GM19397 (cell line): ENCODE measurements at regions not wholly inside any gene's neighbourhood (a gene's known extent, or its start where the extent isn't known, plus 50 kb on each side); places are given as distances from the start of the nearest gene placed in this dataset.
"Not testable (repeated sequence)": the region's sequence is repeated elsewhere in the genome, so short reads cannot be mapped to it uniquely, and the experiment has no call there.

Source experiments
- ATAC-seq: cut with Tn5 transposase; IDR thresholded peaks from one replicate; pipeline ENCODE4 v1.9.1; 2021; ENCODE audit warnings: mild to moderate bottlenecking, moderate library complexity; ENCODE audit not compliant: unreplicated experiment

DNA sequence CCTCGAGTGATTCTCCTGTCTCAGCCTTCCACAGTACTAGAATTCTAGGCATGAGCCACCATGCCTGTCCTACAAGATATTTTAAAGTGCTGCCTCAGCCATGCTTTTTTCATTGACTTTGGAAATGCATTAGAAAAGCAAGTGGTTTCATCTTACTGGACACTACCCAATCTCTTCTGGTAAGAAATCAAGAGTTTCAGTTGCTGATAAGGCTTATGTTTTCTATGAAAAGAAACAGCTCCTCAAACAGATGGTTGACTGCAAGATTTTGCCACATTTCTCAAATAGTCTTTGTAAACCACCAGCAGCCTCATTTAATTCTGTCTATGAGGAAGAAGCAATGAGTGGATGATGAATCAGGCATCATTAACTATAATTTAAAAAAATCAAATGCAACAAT is 264.5 kb upstream of the LRP1B start:
- ATAC-seq: no peak

- ATAC-seq: no peak
Measured at GRCh38 chr2:142380372-142380771, 249.6 kb upstream of the LRP1B start.

GRCh38 chr2:142362069-142362468 is 231.3 kb upstream of the LRP1B start:
- not testable (repeated sequence) for ATAC-seq

DNA sequence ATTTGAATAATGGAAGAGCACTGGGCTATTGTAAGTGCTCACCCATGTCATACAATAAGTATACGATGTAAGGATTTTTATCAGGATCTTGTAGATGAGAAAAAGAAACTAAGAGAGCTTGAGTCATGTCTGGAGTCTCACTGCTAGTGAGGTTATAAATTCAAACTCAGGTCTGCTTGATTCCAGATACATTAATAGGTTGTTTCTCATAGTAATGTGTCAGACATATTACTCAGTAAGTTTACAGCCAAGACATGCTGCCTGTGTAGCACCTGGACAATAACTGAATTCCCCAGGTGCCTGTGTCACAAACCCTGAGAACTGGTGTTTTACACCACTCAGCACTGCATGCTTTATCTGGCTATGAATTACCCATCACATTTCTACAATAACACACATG is 216.9 kb upstream of the LRP1B start:
- no peak for ATAC-seq

- no peak for ATAC-seq
Measured at GRCh38 chr2:142339261-142339660, 208.4 kb upstream of the LRP1B start.

- no peak for ATAC-seq
Measured at GRCh38 chr2:142332196-142332595, 201.4 kb upstream of the LRP1B start.

DNA sequence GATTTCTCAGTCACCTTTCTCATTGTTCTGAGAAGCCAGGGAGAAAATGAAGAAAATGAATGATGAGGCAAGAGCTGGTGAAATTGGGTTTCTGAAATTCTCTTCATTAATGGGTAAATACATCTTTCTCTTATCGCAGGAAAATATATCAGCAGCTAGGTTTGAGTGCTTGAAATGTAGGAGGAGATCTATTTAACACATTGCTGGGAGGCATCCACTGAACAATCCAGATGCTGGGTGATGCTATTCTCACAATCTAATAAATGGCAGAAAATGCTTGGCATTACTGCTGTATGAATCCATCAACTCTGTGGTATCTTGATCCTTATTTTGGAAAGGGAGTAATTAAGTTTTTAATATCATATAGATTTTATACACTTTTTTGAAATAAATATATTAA is 199.6 kb upstream of the LRP1B start:
- ATAC-seq: no peak

DNA sequence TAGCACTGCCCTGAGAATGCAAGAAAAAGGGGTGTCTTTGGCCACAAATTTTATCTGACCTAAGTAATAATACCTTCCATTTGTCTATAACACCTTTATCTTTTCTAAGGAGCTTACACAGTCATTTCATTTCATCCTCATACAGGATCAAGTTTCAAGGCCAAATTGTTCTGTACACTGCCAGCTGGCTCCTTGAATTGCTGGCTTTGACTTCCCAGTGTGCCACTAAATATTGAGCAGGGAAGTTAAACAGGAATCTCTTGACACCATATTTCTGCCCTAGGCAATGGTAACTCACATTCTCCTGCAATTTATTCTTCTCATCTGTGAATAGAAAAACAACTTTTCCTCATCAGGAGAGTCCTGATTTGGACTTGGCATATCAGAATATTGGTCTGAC is 195.1 kb upstream of the LRP1B start:
- ATAC-seq: no peak

DNA sequence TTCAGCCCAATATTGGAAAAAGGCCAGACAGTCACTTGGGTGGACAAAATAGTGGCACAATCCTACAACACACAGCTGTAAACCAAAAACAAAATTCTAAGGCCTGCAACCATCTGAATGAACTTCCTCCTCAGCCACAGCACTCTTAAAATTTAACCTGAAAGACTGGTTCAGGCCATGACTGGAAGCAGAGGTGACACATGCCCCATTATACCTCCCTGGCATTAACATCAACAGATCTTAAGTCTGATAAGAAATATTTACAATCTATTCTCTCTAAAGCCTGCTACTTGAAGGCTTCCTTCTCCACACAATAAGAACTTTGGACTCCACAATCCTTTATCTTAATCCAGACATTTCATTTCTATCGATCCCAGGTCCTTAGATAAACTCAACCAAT is 192.4 kb upstream of the LRP1B start:
- no peak for ATAC-seq

- no peak for ATAC-seq
Measured at GRCh38 chr2:142321706-142322280, 191.0 kb upstream of the LRP1B start.

GRCh38 chr2:142320067-142320466 is 189.3 kb upstream of the LRP1B start:
- ATAC-seq: no peak

- no peak for ATAC-seq
Measured at GRCh38 chr2:142316049-142316448, 185.2 kb upstream of the LRP1B start.

- ATAC-seq: no peak
Measured at GRCh38 chr2:142315346-142315745, 184.5 kb upstream of the LRP1B start.

- ATAC-seq: no peak
Measured at GRCh38 chr2:142314164-142314563, 183.3 kb upstream of the LRP1B start.

DNA sequence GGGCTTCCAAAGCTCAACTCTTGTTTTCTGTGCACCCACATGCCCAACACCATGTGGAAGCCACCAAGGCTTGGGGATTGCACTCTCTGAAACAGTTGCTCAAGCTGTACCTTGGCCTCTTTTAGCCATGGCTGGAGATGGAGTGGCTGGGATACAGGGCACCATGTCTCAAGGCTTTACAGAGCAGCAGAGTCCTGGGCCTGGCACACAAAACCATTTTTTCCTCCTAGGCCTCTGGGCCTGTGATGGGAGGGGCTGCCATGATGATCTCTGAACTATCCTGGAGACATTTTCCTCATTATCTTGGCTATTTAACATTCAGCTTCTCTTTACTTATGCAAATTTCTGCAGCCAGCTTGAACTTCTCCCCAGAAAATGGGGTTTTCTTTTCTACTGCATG is 179.7 kb upstream of the LRP1B start:
- no peak for ATAC-seq

DNA sequence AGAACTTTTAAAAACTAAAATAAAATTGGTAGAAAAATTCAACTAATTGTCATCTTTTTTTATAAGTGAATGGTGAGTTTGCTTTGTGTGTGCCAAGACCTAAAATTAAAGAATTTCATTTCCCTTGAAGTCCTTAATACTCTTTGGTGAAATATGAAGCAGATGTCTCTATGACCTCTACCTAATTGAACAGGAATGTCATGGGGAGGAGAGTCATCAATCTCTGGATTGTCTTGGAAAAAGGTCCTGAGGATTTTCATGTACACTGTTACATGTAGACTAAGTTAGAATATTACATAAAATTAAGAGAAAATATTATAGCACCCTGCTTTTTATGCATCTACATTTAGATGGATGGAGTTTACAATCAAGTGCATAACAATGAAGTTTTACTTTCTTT is 177.9 kb upstream of the LRP1B start:
- no peak for ATAC-seq

GRCh38 chr2:142307616-142308115 is 176.8 kb upstream of the LRP1B start:
- no peak for ATAC-seq

GRCh38 chr2:142307086-142307485 is 176.3 kb upstream of the LRP1B start:
- ATAC-seq: no peak

DNA sequence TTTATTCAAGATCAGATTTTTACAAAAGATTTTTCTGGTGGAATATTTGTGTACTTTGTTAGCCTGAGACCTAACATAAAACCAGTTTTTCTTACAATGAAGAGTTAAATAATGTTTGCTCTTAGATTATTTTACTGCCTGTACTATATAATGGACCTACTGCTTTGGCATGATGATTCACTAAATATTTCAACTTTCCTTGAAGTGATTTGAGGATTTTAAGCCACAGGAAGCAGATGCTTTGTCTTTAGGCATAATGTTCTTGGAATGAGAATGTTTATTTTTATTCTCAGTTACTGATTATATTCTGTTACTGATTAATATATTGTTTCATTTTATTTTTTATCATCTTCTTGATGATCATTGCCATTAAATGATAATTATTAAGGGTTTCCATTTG is 175.3 kb upstream of the LRP1B start:
- no peak for ATAC-seq

GRCh38 chr2:142300517-142300916 is 169.7 kb upstream of the LRP1B start:
- ATAC-seq: no peak

DNA sequence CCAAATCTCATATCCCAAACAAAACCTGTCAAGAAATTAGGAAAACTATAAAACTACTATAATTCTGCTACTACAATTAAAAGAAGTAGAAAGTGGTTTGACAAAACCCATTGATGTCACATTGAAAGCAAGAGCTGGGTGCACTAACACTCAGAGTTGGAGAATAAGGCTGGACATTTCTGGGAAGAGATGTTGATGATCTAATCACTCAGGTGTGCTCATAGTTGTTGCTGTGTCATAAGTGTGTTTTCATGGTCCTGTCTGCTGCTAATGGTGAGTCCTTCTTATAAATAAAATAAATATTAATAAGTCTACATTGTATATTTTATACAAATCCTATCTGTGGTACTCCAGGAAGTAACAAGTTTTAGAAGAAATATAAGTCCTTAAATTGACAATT is 168.2 kb upstream of the LRP1B start:
- no peak for ATAC-seq

GRCh38 chr2:142294225-142294624 is 163.4 kb upstream of the LRP1B start:
- no peak for ATAC-seq

- no peak for ATAC-seq
Measured at GRCh38 chr2:142291969-142292368, 161.2 kb upstream of the LRP1B start.
